ENCODE measurements at regions not wholly inside any gene's neighbourhood (a gene's known extent, or its start where the extent isn't known, plus 50 kb on each side); places are given as distances from the start of the nearest gene placed in this dataset.

DNA sequence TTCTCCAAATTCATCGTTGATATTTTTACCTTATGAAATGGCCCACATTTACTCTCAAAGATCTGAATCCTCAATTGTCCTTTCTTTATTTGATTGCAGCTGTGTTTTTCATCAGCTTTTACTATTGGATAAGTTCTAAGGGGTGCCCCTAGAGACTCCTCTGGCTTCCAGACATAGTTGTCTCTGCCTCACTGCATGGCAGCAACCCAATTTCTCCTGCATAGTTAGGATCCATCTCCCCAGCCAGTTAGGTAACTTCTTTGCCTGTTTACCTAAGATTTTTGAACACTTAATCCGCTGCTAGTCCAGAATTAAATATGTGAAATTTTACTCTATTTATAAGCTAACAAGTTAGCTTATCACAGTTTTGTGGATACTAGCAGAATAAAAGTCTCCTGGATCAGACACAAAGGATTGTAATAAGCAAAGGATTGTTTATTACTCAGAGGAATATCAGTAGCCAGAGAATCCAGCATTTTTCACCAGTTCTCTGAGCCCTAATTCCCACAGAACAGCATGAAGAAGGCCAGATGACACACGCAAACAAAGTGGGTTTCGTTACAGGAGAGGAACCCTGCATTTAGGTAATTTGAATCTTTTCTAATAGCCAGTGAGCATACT is 101.1 kb downstream of the BBS10 start:
- no peak for ATAC-seq
- ChIA-PET POLR2A (no interaction called here), CTCF (no interaction called here)

DNA sequence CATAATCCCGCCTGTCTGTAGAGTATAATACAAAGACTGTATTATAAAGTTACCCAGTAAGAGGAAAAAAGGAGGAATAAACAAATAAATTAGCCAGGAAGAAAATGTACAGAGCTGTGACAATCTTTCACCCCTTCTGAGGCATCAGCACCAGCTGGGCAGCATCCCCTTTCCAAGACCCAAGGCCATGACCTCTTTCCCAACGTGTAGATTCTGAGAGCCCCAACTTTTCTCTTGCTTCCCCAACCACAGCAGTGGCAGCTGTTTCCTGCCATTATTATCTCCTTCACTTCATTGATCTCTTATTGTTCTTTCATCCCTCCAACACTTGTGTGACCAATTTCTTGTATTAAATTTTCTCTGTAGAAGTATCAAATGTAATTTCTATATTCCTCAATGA is 101.6 kb downstream of the BBS10 start:
- in situ Hi-C loops (cut with HindIII; ENCODE audit: low pct_unique_long_range_greater_than_20kb, low sequenced_read_pairs) (no loop called here), intact Hi-C loops (cut with micrococcal nuclease; ENCODE audit: unreplicated experiment) (no loop called here)
- no peaks in the 10 kb centered on the region for H3K4me1 ChIP-seq (ENCODE audit: control insufficient read depth, insufficient read depth, low read length)
- no peaks in the 10 kb centered on the region for H3K27me3 ChIP-seq (ENCODE audit: control insufficient read depth, insufficient read depth, low read length)
- TF ChIP-seq, protein P1, sequence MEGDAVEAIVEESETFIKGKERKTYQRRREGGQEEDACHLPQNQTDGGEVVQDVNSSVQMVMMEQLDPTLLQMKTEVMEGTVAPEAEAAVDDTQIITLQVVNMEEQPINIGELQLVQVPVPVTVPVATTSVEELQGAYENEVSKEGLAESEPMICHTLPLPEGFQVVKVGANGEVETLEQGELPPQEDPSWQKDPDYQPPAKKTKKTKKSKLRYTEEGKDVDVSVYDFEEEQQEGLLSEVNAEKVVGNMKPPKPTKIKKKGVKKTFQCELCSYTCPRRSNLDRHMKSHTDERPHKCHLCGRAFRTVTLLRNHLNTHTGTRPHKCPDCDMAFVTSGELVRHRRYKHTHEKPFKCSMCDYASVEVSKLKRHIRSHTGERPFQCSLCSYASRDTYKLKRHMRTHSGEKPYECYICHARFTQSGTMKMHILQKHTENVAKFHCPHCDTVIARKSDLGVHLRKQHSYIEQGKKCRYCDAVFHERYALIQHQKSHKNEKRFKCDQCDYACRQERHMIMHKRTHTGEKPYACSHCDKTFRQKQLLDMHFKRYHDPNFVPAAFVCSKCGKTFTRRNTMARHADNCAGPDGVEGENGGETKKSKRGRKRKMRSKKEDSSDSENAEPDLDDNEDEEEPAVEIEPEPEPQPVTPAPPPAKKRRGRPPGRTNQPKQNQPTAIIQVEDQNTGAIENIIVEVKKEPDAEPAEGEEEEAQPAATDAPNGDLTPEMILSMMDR (IDR thresholded peaks at IDR 0.05) = no peak
- TF ChIP-seq POLR2AphosphoS5 (IDR thresholded peaks at IDR 0.05; ENCODE audit: low read depth, low read length) (no peak), SIN3A (IDR thresholded peaks at IDR 0.05; ENCODE audit: borderline replicate concordance, insufficient read depth, low read depth, low read length) (no peak), TCF7L2 (IDR thresholded peaks at IDR 0.05; ENCODE audit: low read depth, low read length) (no peak)
- TF ChIP-seq, protein P2, sequence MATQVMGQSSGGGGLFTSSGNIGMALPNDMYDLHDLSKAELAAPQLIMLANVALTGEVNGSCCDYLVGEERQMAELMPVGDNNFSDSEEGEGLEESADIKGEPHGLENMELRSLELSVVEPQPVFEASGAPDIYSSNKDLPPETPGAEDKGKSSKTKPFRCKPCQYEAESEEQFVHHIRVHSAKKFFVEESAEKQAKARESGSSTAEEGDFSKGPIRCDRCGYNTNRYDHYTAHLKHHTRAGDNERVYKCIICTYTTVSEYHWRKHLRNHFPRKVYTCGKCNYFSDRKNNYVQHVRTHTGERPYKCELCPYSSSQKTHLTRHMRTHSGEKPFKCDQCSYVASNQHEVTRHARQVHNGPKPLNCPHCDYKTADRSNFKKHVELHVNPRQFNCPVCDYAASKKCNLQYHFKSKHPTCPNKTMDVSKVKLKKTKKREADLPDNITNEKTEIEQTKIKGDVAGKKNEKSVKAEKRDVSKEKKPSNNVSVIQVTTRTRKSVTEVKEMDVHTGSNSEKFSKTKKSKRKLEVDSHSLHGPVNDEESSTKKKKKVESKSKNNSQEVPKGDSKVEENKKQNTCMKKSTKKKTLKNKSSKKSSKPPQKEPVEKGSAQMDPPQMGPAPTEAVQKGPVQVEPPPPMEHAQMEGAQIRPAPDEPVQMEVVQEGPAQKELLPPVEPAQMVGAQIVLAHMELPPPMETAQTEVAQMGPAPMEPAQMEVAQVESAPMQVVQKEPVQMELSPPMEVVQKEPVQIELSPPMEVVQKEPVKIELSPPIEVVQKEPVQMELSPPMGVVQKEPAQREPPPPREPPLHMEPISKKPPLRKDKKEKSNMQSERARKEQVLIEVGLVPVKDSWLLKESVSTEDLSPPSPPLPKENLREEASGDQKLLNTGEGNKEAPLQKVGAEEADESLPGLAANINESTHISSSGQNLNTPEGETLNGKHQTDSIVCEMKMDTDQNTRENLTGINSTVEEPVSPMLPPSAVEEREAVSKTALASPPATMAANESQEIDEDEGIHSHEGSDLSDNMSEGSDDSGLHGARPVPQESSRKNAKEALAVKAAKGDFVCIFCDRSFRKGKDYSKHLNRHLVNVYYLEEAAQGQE (IDR thresholded peaks at IDR 0.05; ENCODE audit: insufficient read depth in 1 of 2, low read depth in 2 of 2, low read length in 1 of 2) = no peak
- no peak for ATAC-seq
- no peak for DNase-seq (ENCODE audit: low read depth, low spot score)
- no peak overlapping the region for H3K27ac ChIP-seq (ENCODE audit: low read length)
- no peak overlapping the region for H3K4me3 ChIP-seq (ENCODE audit: low read depth in 2 of 2, low read length in 2 of 2)
- no peaks in the 10 kb centered on the region for H3K36me3 ChIP-seq (ENCODE audit: control insufficient read depth, insufficient read depth, low read length)
- ChIA-PET POLR2A (no interaction called here), CTCF (no interaction called here)
- no peaks in the 10 kb centered on the region for H3K9me3 ChIP-seq (ENCODE audit: control insufficient read depth, insufficient read depth, low read depth, low read length)
- BruUV-seq (replicated peaks) = no TSS peak

More for the DNA sequence above, 101.1 kb downstream of the BBS10 start:
- Histone ChIP-seq H3K36me3 (ENCODE audit: control insufficient read depth, insufficient read depth, low read length) (no peaks in the 10 kb centered on the region), H3K4me1 (ENCODE audit: control insufficient read depth, insufficient read depth, low read length) (no peaks in the 10 kb centered on the region), H3K27me3 (ENCODE audit: control insufficient read depth, insufficient read depth, low read length) (no peaks in the 10 kb centered on the region), H3K4me3 (ENCODE audit: low read depth in 2 of 2, low read length in 2 of 2) (no peak overlapping the region), H3K9me3 (ENCODE audit: control insufficient read depth, insufficient read depth, low read depth, low read length) (no peaks in the 10 kb centered on the region), H3K27ac (ENCODE audit: low read length) (no peak overlapping the region)
- intact Hi-C loops (cut with micrococcal nuclease; ENCODE audit: unreplicated experiment) = no loop called here
- DNase-seq (ENCODE audit: low read depth, low spot score) = no peak
- in situ Hi-C loops (cut with HindIII; ENCODE audit: low pct_unique_long_range_greater_than_20kb, low sequenced_read_pairs) = no loop called here
- no TSS peak for BruUV-seq (replicated peaks)
- no peak for TF ChIP-seq TCF7L2 (IDR thresholded peaks at IDR 0.05; ENCODE audit: low read depth, low read length)
- TF ChIP-seq POLR2AphosphoS5 (IDR thresholded peaks at IDR 0.05; ENCODE audit: low read depth, low read length) = no peak
- TF ChIP-seq, protein P1 (IDR thresholded peaks at IDR 0.05) = no peak
- TF ChIP-seq SIN3A (IDR thresholded peaks at IDR 0.05; ENCODE audit: borderline replicate concordance, insufficient read depth, low read depth, low read length) = no peak
- TF ChIP-seq, protein P2 (IDR thresholded peaks at IDR 0.05; ENCODE audit: insufficient read depth in 1 of 2, low read depth in 2 of 2, low read length in 1 of 2) = no peak

All from Panc1 (cell line).